AG09319 (cell line): ENCODE measurements at regions not wholly inside any gene's neighbourhood (a gene's known extent, or its start where the extent isn't known, plus 50 kb on each side); places are given as distances from the start of the nearest gene placed in this dataset.

Source experiments
- DNase-seq: peaks from one replicate; pipeline ENCODE4 v3.0.0-alpha.2; 2010; ENCODE audit warnings: low read depth; ENCODE audit errors: extremely low read depth
- TF ChIP-seq, protein P1 (sequence below): IDR thresholded peaks from 2 replicates; pipeline ENCODE4 v1.5.1; 2011; ENCODE audit warnings: low read depth, mild to moderate bottlenecking, inconsistent platforms, low read length, moderate library complexity

DNA sequence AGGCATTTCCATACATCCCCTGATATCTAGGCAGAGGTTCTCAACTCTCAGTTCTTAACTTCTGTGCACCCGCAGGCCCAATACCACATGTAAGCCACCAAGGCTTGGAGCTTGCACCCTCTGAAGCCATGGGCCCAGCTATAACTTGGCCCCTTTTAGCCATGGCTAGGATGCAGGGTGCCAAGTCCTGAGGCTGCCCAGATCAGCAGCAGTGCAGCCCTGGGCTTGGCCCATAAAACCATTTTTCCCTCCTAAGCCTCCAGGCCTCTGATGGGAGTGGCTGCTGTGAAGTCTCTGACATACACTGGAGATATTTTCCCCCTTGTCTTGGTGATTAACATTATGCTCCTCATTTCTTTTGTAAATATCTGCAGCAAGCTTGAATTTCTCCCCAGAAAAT is 110.3 kb upstream of the CNTN1 start:
- TF ChIP-seq, protein P1, sequence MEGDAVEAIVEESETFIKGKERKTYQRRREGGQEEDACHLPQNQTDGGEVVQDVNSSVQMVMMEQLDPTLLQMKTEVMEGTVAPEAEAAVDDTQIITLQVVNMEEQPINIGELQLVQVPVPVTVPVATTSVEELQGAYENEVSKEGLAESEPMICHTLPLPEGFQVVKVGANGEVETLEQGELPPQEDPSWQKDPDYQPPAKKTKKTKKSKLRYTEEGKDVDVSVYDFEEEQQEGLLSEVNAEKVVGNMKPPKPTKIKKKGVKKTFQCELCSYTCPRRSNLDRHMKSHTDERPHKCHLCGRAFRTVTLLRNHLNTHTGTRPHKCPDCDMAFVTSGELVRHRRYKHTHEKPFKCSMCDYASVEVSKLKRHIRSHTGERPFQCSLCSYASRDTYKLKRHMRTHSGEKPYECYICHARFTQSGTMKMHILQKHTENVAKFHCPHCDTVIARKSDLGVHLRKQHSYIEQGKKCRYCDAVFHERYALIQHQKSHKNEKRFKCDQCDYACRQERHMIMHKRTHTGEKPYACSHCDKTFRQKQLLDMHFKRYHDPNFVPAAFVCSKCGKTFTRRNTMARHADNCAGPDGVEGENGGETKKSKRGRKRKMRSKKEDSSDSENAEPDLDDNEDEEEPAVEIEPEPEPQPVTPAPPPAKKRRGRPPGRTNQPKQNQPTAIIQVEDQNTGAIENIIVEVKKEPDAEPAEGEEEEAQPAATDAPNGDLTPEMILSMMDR, result no peak
- DNase-seq, result no peak

DNA sequence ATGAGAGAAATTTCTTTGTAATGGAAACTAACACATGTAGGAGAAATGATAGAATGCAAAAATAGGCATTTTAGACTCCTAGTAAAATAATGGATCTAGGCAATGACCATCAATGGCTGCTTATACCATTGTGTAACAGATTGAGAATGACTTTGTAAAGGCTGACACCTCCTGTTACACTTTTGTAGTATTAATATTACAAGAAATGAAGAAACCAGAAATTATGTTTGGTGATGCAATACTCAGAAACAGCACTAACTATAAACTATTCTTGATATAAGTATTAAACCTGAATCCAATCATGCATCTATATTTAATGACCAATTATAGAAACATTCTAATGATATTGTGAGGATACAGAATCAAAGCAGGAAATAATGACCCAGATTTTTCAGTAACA is 108.5 kb upstream of the CNTN1 start:
- DNase-seq, result no peak
- TF ChIP-seq, protein P1, result no peak

DNA sequence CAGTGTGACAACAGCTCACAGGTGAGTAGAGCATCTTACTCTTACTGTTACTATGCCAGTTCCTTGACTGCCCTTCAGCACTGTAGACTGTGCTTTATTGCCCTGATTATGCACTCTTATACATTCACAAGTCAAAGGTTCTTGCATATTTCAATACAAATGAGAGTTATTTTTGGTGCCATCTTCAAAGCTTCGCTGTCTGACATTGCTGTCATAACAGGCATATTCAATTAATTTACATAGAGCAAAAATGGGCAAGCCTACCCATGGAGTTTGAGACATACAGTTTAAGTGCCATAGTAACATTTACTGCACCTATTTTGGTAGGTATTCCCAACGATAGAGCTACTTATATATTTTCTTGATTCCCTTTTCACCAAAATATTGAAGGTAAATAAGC is 107.5 kb upstream of the CNTN1 start:
- TF ChIP-seq, protein P1, result no peak
- no peak for DNase-seq

DNA sequence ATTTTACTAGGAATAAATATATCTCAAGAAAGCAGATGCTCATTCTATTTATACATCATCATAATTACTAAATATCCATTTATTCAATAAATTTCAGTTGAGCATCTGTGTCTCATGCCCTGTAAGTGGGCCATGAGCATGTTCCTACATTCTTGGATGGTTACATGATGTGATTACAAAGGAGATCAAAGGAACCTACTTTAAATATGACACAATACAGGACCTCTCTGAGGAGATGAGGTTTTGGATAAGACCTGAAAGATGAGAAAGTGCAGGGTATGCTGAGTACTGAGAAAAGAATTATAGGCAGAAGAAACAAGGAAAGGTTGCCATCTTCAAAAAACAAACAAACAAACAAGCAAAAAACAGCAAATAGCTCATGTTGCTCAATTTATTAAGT is 105.4 kb upstream of the CNTN1 start:
- DNase-seq, result no peak
- TF ChIP-seq, protein P1, result no peak

DNA sequence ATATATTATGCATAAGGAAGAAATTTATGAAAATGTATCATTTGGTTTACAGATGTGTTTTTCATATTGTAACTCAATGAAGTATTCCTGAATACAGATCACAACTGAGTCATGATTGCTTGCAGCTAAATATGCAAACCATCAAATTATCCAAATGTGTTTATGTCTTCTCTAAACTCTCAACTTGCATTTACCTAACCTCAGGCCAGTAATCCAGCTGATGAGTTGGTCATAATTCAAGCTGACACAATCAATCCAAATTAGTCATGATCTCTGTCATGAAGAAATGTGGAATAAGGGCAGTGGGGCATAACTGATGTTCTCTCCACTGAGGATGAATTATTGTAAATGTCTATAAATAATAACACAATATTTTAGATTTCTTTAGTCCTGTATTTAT is 104.8 kb upstream of the CNTN1 start:
- TF ChIP-seq, protein P1, result no peak
- no peak for DNase-seq

DNA sequence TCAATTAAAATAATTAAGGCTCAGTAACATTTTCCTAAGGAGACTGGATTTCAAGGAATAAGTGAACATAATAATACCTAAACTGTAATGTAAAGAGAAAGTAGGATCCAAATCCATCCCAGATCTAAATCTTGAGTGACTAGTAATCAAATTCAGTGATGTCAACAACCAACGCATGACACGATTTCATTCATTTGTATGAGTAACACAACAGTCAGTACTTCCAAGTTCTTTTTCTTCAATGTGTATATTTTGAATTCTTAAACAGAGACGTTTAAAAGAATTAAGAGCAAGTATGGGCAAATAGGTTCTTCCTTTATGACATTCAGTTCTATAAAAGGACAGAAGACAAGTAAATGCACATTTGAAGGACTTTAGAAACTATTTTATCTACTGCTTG is 104.3 kb upstream of the CNTN1 start:
- TF ChIP-seq, protein P1, result no peak

DNA sequence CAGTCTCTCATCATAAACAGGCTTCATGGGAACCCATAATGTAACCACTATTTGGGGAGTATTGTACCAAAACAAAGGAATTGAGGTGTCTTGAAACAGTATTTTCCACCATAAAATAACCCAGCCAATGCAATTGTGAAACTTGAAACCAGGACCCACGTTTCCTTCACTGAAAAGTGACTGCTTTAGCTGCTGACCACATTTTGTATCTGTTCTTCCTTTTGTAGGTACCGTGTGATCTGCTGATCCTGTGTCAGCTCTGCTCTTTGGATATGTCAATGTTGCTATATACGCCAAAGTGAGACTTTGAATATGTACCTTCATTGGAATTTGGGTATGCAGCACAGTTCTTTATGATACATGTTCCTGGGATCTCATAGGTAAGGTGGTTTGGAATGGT is 95.1 kb upstream of the CNTN1 start:
- no peak for DNase-seq

More for the DNA sequence above, 104.3 kb upstream of the CNTN1 start:
- no peak for DNase-seq

More for the DNA sequence above, 95.1 kb upstream of the CNTN1 start:
- TF ChIP-seq, protein P1, result no peak
